SHP77 (cell line): ENCODE measurements at regions not wholly inside any gene's neighbourhood (a gene's known extent, or its start where the extent isn't known, plus 50 kb on each side); places are given as distances from the start of the nearest gene placed in this dataset.

ENCODE experiments used
- DNase-seq, 2 experiments: peaks; one replicate each; lab custom pipeline; 2025; lab: John Stamatoyannopoulos, UW

GRCh38 chr17:55634702-55635101 is 88.0 kb downstream of the TMEM100 start:
- DNase-seq: no peak

- DNase-seq: no peak
Observed at GRCh38 chr17:55632893-55633292, 89.8 kb downstream of the TMEM100 start.

GRCh38 chr17:55632236-55632635 is 90.4 kb downstream of the TMEM100 start:
- no peak for DNase-seq

- DNase-seq: no peak
Observed at GRCh38 chr17:55629995-55630394, 92.7 kb downstream of the TMEM100 start.

- no peak for DNase-seq
Observed at GRCh38 chr17:55625521-55625920, 97.1 kb downstream of the TMEM100 start.

GRCh38 chr17:55624772-55625433 is 97.8 kb downstream of the TMEM100 start:
- no peak for DNase-seq

GRCh38 chr17:55622547-55622946 is 100.1 kb downstream of the TMEM100 start:
- no peak for DNase-seq

GRCh38 chr17:55620945-55621344 is 101.7 kb downstream of the TMEM100 start:
- DNase-seq: no peak

GRCh38 chr17:55620023-55620422 is 102.6 kb downstream of the TMEM100 start:
- no peak for DNase-seq

- DNase-seq: no peak
Observed at GRCh38 chr17:55617441-55617840, 105.2 kb downstream of the TMEM100 start.

GRCh38 chr17:55614061-55614460 is 102.8 kb upstream of the SMIM36 start:
- no peak for DNase-seq

GRCh38 chr17:55612691-55613141 is 101.5 kb upstream of the SMIM36 start:
- no peak for DNase-seq

GRCh38 chr17:55607731-55608341 is 96.6 kb upstream of the SMIM36 start:
- peak; percentile 8 to 12 for DNase-seq

GRCh38 chr17:55606488-55606815 is 95.2 kb upstream of the SMIM36 start:
- no peak for DNase-seq

GRCh38 chr17:55605705-55606487 is 94.6 kb upstream of the SMIM36 start:
- DNase-seq: no peak

GRCh38 chr17:55601874-55602364 is 90.7 kb upstream of the SMIM36 start:
- peak in 1 of 2 experiments; percentile 25 for DNase-seq

- DNase-seq: no peak
Observed at GRCh38 chr17:55598495-55598894, 87.2 kb upstream of the SMIM36 start.

GRCh38 chr17:55588446-55589242 is 77.4 kb upstream of the SMIM36 start:
- DNase-seq: no peak

- no peak for DNase-seq
Observed at GRCh38 chr17:55587608-55588139, 76.4 kb upstream of the SMIM36 start.

GRCh38 chr17:55585629-55586028 is 74.4 kb upstream of the SMIM36 start:
- DNase-seq: no peak

GRCh38 chr17:55584861-55585260 is 73.6 kb upstream of the SMIM36 start:
- DNase-seq: no peak
